SK-N-DZ (cell line): ENCODE measurements at regions not wholly inside any gene's neighbourhood (a gene's known extent, or its start where the extent isn't known, plus 50 kb on each side); places are given as distances from the start of the nearest gene placed in this dataset.

Source experiments
- DNase-seq: peaks from one replicate; pipeline ENCODE4 v3.0.0-alpha.2; 2015; ENCODE audit warnings: low spot score

DNA sequence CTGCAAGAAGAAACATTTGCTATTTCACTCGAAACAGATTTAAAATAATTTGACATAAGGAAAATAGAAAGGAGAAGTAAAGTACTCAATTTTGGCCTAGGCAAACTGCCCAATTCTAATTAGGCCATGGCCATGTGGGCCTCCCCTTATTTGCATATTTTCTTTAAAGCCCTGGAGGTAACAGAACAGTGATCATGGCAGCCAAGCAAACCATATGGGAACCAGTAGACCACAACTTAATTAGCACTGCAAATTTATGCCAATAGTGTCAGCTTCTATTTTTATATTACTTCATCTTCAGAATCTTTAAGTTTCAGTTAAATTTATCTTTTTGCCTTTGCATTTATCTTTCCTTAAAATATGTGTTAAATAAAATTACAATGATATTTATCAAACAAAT lies 63.3 kb upstream of the THSD7A start:
- no peak for DNase-seq

DNA sequence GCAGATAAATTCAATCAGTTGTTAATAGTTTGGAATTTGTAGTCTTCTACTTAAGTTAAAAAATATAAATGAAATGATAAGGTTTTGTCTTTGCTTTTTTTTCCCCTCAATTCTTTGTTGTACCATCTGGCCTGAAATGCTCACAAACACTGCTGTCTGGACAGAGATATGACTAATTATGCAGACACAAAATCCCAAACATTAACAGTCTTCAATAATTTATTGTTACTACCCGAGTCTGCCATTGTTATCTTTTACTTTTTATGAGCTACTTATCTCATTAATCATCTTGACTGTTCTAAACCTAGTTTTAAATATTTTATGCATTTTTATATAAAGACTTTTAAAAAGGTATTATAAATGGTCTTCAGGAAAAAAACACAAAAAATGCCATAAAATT lies 64.7 kb upstream of the THSD7A start:
- no peak for DNase-seq

DNA sequence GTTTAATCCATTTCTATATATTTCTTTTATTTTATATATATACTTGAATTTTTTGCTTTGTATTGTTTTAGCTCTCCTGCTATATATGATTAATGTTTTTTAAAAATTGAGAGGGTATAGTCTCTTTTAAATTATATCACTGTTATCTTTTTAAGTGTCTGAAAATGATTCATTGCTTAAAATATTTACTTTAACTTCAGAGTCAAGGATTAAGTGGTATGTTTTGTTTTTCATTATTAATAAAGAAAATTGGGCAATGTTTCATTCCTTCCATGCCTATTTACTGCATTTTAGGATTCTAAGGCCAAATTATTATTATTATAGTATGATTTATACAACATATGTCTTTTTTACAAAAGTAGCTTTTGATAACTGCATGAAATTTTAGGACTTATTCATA lies 67.2 kb upstream of the THSD7A start:
- no peak for DNase-seq

DNA sequence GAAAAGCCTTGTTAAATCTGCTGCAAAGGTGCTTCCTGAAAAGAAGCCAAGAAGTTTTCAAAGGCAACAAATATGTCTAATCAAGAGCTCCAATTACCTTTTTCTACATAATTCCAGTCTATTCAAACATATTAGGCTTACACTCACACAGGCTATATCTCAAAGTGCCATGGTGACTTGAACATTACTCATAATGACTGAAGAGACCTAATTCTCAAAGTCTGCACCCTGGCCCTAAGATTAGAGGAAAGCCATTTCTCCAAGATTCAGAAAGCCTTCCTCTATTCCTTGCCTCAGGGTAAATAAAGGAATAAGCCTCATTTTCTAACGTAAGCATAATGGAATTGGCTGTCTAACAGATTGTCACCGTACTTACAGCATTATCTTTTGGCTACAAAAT lies 78.3 kb upstream of the THSD7A start:
- DNase-seq: no peak

DNA sequence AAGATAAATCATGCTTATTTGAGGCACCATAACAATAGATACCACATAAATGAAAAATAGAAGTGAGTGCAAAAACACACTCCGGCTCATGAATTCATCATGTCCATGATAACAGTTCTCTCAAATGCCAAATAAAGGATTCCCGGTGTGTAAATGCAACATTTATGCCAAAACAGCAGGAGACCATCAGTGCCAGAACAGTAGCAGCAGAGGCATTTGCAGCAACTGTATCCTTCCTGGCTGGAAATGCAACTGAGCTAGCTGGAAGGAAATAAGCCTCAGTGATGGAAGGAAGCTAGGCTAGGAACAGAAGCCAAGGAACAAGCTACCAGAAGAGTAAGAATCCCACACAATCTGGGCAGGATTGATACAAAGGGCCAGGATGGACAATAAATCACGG lies 79.9 kb upstream of the THSD7A start:
- DNase-seq: no peak

DNA sequence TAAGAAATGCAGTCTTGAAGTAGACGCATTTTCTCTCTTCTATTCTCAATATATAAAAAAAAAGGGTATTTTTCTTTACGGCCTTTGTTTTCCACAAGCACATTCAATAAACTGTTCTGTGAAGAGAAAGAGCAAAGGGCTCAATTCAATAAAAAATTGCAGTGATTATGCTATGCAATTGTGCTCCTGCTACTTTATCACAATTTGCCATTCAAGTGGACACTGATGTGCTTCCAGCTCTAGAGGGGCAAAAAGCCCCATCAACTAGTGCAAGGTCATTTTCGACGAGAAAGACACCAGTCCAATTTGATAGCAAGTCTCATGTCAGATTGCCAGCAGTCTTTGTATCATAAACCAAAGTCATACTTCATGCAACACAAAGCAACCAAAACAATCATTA lies 82.6 kb upstream of the THSD7A start:
- DNase-seq: no peak

DNA sequence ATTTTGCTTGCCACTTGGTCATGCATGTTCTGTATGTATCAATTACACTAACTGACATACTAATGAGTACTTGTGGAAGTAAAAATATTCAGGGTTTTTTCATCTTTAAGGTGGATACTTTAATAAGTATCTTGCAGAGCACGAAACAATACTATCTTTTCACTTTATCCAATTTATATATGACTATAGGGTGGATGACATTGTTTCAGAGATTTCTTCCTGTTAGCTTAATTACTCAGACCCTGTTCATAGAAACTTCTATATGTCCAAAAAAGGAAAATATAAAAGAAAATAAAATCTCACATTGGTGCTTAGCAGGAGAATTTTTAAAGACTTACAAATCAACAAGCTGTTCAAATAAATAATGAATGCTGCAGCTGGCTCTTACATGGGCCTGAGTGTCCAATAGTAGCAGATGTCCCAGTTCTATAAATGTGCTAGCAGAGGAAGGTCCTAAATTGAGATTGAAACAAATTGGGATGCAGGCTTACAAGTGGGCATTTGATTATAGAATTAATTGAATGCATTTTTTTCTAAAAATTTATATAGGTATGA lies 91.5 kb upstream of the THSD7A start:
- no peak for DNase-seq

DNA sequence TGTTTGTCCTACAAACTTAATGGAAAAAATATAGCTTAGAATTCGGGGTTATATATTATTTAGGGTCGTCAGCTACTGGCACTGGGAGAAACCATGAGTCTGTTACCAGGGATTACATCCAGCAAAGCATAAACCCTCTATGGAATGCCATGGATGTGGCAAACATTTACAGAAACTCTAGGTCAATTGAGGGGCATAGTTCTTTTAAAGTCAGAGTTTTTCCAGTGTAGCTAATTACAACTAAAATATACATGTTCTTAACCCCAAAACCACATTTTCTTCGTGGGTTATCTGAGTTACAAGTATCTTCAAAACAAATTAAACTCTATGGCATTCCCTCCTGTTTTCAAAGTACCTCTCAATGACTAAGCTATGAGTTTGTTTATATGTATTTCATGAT lies 99.3 kb upstream of the THSD7A start:
- DNase-seq: no peak

DNA sequence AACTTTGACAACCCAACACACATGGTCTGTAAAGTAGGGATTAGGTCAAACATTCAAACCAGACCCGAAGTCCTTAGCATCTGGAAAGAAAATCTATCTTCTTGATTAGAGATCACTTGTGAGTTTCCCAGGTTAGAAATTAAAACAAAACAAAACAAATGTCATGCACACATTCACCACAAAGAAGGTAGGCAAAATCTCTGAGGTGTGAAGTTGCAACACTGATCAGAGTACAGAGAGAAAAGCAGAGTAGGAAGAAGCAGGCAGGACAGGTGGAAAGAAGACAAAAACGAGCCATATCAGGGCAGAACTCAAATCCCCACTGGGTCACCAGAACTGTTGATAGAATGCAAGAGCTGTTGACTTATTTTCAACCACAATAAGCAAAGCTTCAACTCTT lies 102.8 kb upstream of the THSD7A start:
- DNase-seq: no peak

DNA sequence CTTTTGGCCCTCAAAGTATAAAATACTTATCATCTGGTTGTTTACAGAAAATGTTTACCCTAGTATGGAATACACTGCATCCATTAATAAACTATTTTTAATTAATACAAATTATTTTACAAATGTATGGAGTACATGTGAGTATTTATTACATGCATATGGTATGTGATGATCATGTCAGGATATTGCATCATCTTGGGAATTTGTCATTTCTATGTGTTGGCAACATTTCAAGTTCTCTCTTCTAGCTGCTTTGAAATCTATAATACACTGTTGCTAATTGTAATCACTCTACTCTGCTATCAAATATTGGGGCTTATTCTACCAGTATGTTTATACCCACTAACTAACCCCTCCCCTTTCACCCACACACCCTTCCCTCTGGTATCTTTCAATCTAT lies 103.9 kb upstream of the THSD7A start:
- DNase-seq: no peak

DNA sequence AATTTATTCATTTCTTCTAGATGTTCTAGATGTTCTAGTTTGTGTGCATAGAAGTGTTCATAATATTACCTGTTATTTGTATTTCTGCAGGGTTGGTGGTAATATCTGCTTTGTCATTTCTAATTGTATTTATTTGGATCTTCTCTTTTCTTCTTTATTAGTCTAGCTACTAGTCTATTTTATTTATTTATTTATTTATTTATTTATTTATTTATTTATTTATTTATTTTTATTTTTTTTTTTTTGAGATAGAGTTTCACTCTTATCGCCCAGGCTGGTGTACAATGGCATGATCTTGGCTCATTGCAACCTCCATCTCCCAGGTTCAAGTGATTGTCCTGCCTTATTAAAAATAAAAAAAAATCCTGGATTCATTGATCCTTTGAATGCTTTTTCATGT lies 114.8 kb upstream of the THSD7A start:
- DNase-seq: no peak

DNA sequence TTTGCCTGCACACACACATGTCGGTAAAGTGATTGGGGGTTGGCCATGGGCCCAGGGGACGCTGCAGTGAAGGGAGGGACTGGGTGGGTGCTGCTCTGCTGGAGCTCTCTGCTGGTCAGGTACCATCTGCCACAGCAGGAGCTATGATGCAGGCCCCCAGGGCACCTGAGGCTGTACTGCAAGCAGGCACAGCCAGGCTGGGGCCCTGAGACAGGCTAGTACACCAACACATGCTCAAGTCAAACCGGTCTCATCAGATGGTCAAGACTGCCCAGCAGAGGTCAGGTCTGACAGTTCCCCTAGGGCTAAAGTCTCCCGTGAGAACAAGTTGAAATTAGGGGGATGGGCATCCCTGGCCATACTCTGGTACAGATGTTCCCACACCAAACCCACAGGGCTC lies 118.3 kb upstream of the THSD7A start:
- DNase-seq: no peak

DNA sequence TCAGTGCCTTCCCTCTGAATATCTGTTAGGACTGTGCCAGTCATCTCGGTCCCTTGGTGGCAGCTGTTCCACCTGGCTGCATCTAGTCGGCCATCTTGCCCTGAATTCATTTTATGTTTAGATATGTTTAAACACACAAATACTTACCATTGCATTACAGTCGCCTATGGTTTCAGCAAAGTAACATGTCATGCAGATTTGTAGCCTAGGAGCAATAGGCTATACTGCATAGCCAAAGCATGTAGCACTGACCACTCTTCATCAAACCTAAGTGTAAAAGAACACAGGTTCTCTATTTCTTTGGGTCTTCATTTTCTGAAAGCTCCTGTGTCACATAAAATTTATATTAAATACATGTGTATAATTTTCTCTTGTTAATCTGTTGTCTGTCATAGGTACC lies 118.9 kb upstream of the THSD7A start:
- DNase-seq: no peak

DNA sequence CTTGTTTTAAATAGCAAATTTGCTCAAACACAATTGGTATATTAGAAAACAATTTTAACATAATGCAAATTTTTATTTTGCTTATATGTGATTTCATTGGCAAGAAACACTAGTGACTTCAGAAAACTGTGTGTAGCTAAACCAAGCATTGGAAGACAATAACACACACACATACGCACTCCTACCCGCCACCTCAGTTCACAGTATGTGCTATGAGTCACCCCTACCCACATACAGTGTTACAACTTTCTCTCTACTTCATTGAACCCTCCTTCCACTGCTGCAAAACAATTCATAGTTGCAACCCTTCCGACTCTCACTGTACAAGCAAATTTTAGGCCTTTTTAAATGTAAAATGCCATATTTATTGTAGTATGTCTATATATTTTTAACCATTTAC lies 119.9 kb upstream of the THSD7A start:
- no peak for DNase-seq

DNA sequence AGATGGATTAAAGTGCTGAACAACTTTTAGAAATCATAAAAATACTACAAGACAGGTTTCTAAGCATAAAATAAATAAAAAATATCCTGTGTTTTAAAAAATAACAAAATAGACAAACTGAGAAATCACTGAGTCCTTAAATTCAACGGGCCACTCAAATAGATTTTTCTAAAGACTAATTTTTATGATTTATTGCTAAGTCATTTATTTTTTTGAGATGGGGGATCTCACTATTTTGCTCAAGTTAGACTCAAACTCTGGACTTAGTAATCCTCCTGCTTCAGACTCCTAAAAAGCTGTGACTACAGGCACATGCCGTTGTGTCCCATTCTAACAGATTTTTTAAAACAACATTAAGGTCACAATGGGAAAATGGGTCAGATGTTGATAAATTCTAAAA lies 121.0 kb upstream of the THSD7A start:
- DNase-seq: no peak

DNA sequence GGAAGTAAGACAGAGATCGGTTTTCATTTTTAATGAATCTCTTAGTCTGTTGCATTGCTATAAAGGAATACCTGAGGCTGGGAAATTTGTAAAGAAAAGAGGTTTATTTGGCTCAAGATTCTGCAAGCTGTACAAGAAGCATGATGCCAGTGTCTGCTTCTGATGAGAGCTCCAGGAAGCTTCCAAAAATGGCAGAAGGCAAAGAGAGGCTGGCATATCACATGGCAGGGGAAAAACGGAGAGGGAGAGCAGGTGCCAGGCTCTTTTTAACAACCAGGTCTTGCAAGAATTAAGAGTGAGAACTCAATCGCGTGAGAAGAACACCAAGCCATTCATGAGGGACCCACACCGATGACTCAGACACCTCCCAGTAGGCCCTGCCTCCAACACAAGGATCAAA lies 125.0 kb upstream of the THSD7A start:
- DNase-seq: no peak

DNA sequence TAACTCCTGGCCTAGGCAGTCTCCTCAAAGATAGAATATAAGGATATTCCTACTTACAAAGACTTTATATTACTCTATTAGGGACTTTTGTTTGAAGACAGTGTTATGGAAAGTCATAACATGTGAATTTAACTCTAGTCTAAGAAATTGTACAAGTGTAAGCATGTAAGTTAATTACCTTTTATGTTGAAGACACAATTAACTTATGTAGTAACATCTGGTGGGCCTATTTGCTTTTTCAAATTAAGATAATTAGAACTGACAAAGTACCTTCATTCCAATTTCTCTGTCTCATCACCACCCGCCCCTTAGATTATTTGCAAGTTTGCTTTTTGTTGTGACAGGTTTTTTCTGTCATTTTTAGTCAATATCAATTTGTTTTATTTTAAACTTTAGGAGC lies 126.0 kb upstream of the THSD7A start:
- peak; percentile 72 for DNase-seq

DNA sequence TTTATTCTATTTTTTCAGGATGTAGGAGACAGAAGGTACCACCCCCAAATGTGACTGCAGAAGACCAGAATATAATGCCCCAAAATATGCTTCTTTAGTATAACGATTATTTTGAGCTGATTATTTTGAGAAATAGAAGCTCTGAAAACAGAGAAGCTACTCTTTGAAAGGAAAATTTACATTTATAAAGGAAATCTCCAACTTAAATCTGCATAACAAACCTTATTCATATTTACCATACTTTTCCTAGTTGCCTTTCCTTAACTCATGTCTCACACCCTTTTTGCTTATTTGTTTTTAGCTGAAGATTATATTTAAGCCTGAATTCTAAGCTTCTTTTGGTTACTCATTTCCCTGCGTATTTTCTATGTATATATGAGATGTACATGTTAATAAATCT lies 127.1 kb upstream of the THSD7A start:
- DNase-seq: no peak

DNA sequence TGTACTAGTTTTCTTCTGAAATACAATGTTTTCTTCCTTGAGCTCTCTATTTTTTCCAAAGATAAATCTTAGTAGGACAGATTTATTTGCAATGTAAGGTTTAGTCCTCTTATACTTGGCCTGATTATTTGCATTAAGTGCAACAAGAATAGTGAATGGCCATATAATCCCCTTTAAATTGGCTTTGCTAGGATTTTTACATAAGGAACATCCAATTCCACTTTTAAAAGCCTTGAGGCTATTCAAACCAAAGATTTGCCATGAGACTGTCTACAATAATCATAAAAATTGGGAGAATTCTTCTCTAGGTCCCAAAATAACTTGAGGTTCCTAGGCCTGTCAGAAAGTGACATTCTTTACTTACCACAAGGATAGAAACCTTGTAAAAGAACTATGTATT lies 128.6 kb upstream of the THSD7A start:
- DNase-seq: no peak

DNA sequence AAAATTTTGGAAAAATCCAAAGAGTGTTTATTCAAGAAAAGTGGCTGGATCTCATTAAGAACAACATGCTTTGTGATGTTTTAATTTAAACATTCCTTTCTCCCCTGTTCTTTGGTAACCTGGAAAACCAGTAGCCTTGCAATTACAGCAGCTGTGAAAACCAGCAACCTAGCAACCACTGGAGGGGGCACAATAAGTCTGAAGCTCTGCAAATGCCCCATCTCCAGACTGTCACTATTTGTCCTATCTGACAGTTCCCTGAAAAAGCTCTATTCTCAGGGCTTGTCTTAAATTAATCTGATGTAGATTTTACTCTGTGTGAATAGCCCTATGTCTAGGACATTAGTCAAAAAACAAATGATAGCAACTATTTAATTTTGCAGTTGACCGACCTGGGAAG lies 137.6 kb upstream of the THSD7A start:
- DNase-seq: no peak

DNA sequence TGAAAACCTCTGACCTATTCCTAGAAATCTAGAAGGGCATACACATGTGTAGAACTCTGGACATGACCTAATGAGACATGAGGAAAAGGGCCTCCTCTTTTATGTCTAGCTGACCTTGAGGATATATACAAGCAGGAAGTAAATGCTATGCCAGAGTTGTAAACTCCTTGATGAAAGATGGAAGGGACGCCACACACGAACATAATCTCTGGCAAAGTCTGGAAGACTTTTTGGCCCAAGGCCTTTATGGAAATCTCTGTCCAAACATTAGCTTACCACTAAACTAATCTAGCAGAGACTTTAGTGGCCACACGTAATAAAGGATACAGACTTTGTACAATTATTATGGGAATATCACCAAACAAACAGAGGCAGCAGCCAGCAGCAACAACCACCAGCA lies 138.1 kb upstream of the THSD7A start:
- DNase-seq: no peak

DNA sequence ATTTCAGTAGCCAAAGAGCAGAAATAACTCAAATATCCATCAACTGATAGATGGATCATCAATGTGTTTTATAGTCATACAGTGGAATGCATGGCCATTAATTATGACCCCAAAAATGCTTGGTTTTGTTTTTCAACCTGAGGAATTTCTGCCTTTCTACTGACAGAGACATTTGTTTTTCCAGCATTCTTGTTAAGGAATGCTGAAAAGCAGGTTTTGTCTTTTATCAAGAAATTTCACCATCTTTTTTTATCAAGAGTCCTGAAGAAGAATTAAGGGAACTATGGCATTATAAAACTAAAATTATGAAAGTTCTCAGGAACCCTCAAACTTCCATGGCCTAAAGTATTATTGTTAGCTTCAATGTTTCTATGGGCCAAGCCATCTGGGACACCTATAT lies 153.4 kb upstream of the THSD7A start:
- DNase-seq: no peak

DNA sequence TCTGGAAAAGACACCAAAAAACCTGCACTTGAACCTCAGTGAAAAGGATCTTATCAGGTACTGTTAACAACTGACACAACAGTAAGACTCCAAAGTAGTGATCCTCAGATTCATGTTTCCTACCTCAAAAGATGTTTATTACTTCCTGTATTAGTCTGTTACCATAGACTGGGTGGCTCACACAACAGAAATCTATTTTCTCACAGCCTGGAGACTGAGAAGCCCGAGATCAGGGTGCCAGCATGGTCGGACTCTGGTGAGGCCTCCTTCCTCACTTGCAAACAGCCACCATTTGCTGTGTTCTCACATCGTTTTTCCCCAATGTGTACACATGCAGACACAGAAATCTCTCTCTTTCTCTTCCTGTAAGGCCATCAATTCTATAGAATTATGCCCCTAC lies 154.0 kb upstream of the THSD7A start:
- no peak for DNase-seq

DNA sequence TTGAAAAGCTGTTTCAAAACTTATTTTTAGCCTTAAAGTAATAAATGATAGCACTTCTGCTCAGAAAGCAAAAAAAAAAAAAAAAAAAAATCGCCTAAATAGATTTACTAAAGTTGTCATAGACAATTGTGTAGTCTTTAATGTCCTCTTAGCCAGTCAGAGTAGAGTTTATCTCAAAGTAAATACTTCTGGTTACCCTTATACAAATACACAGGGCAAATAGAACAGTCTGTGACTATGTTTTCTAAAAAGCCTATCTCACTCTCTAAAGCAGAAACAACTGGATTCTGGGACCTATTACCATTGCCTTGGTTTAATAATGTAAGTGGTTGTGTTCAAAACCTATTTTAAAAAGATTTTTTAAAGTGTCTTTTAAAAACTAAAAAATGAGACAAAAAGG lies 156.2 kb upstream of the THSD7A start:
- DNase-seq: no peak

DNA sequence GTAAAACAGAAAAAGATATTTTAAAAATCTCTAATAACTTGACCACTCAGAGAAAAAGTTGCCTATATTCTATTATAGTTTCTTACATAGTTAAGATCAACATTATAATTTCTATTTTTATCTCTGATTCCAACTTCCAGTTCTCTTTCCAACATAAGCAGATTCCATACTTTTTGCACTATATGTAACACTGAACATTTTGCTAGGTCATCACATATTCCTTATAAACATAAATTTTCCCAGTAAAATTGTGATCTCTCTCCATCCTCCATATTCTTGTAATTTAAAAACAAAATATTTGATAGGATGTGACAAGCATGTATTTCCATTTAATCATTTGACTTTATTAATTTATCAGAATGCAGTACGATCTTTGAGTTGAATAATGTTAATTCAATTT lies 170.4 kb upstream of the THSD7A start:
- no peak for DNase-seq
